ENCODE measurements at regions not wholly inside any gene's neighbourhood (a gene's known extent, or its start where the extent isn't known, plus 50 kb on each side); places are given as distances from the start of the nearest gene placed in this dataset.

DNA sequence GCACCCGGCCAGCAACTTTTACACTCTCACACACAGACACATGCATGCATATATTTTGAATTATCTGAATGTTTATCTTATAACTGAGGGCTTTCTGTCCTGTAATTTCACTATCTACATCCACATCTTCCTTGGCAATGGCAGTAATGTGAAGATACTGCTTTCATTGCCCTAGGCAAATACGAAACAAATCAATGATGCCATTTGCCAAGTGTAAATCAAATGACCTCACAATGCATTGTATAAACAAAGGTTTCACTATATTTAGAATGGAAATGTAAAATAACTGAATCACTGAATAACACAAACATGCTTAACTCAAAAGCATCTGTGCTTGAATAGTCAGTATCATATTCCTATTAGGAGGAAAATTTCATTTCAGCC is 455.6 kb downstream of the TBL1XR1 start:
- no peak for TF ChIP-seq CTCF (IDR thresholded peaks at IDR 0.05)
- no peak for TF ChIP-seq EP300 (IDR thresholded peaks at IDR 0.05)

All from gastroesophageal sphincter (tissue), 3 donors.